ENCODE measurements at regions not wholly inside any gene's neighbourhood (a gene's known extent, or its start where the extent isn't known, plus 50 kb on each side); places are given as distances from the start of the nearest gene placed in this dataset.

DNA sequence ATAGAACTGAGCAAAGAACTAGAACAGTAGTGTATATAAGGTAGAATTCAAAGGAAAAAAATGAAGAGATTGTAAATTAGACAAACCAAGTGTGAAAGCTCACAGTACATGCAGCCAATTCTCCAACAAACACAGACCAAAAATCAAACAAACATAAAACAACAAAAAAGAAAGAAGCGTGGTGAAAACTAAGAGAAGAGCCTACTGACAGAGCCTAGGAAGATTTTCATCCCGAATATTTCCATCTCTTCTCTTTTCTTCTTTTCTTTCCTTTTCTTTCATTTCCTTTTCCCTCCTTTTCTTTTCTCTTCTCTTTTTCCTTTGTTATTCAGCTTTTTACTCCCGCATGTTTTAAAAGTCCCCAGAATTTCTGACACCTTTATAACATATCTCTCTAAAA lies 1103.6 kb downstream of the CDH8 start:
- TF ChIP-seq, protein P1, sequence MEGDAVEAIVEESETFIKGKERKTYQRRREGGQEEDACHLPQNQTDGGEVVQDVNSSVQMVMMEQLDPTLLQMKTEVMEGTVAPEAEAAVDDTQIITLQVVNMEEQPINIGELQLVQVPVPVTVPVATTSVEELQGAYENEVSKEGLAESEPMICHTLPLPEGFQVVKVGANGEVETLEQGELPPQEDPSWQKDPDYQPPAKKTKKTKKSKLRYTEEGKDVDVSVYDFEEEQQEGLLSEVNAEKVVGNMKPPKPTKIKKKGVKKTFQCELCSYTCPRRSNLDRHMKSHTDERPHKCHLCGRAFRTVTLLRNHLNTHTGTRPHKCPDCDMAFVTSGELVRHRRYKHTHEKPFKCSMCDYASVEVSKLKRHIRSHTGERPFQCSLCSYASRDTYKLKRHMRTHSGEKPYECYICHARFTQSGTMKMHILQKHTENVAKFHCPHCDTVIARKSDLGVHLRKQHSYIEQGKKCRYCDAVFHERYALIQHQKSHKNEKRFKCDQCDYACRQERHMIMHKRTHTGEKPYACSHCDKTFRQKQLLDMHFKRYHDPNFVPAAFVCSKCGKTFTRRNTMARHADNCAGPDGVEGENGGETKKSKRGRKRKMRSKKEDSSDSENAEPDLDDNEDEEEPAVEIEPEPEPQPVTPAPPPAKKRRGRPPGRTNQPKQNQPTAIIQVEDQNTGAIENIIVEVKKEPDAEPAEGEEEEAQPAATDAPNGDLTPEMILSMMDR (IDR thresholded peaks at IDR 0.05): no peak
- TF ChIP-seq SIN3A (IDR thresholded peaks at IDR 0.05; ENCODE audit: borderline replicate concordance, low read depth, low read length) (no peak), EZH2phosphoT487 (IDR thresholded peaks at IDR 0.05; ENCODE audit: borderline replicate concordance, low read depth) (no peak), MXI1 (IDR thresholded peaks at IDR 0.05; ENCODE audit: low read depth, low read length) (no peak), YY1 (IDR thresholded peaks at IDR 0.05; ENCODE audit: low read depth) (no peak), TCF12 (IDR thresholded peaks at IDR 0.05) (no peak), GABPA (IDR thresholded peaks at IDR 0.05; ENCODE audit: low read depth) (no peak)
- TF ChIP-seq, protein P2, sequence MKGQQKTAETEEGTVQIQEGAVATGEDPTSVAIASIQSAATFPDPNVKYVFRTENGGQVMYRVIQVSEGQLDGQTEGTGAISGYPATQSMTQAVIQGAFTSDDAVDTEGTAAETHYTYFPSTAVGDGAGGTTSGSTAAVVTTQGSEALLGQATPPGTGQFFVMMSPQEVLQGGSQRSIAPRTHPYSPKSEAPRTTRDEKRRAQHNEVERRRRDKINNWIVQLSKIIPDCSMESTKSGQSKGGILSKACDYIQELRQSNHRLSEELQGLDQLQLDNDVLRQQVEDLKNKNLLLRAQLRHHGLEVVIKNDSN (IDR thresholded peaks at IDR 0.05; ENCODE audit: borderline replicate concordance, low read depth): no peak

All from SK-N-SH (cell line).